H1 (cell line): ENCODE measurements at regions not wholly inside any gene's neighbourhood (a gene's known extent, or its start where the extent isn't known, plus 50 kb on each side); places are given as distances from the start of the nearest gene placed in this dataset.
"Not testable (repeated sequence)": the region's sequence is repeated elsewhere in the genome, so short reads cannot be mapped to it uniquely, and the experiment has no call there.

ENCODE experiments used
- CTCF ChIA-PET: fragments of 300-600 bp; sonication (Branson Sonifier 250); formaldehyde crosslinking; loops from one replicate; lab custom pipeline; 2021; ENCODE audit not compliant: partially characterized antibody; lab: Charles Lee
- POLR2A ChIA-PET: fragments of 300-600 bp; sonication (Branson Sonifier 250); formaldehyde crosslinking; loops from one replicate; lab custom pipeline; 2021; ENCODE audit warnings: inconsistent platforms; ENCODE audit not compliant: partially characterized antibody; lab: Charles Lee
- DNase-seq, 2 experiments: peaks; one replicate each; pipeline versions ENCODE4 v3.0.0 to v3.0.0-alpha.2; 2010 to 2022; ENCODE audit warnings: low spot score in 2 of 2, low read depth in 1 of 2, mixed read lengths in 1 of 2
- FAIRE-seq: peaks from 2 replicates; lab custom pipeline; 2011; peaks lifted over from hg19 to GRCh38; lab: Jason Lieb, UNC
- H2AFZ ChIP-seq: 2 replicates; pipeline ENCODE4 v1.8.1; 2012; ENCODE audit warnings: low read length, inconsistent platforms
- H2AK5ac ChIP-seq: 2 replicates; pipeline ENCODE4 v1.6.1; 2013; ENCODE audit warnings: low read depth, low read length
- H2BK120ac ChIP-seq: replicated peaks from 2 replicates; pipeline ENCODE3; 2013; ENCODE audit warnings: low read depth, low read length, inconsistent platforms
- H2BK12ac ChIP-seq: 2 replicates; pipeline ENCODE4 v1.6.1; 2013; ENCODE audit warnings: low read depth, low read length
- H2BK15ac ChIP-seq: 2 replicates; pipeline ENCODE4 v1.6.1; 2013; ENCODE audit warnings: low read length
- H2BK20ac ChIP-seq: 2 replicates; pipeline ENCODE4 v1.6.1; 2013; ENCODE audit warnings: low read length
- H2BK5ac ChIP-seq: 2 replicates; pipeline ENCODE4 v1.6.1; 2013; ENCODE audit warnings: low read depth, low read length
- H3K14ac ChIP-seq: 2 replicates; pipeline ENCODE4 v1.6.1; 2013; ENCODE audit warnings: inconsistent platforms; ENCODE audit not compliant: insufficient read length
- H3K18ac ChIP-seq: 2 replicates; pipeline ENCODE4 v1.6.1; 2013; ENCODE audit warnings: low read length; ENCODE audit errors: extremely low read depth
- H3K23ac ChIP-seq: 2 replicates; pipeline ENCODE4 v1.6.1; 2013; ENCODE audit warnings: inconsistent platforms; ENCODE audit not compliant: insufficient read length
- H3K23me2 ChIP-seq: 2 replicates; pipeline ENCODE4 v1.6.1; 2013; ENCODE audit warnings: low read depth, low read length
- H3K27ac ChIP-seq: 2 replicates; pipeline ENCODE4 v1.6.1; 2011; ENCODE audit warnings: low read depth, low read length, inconsistent platforms
- H3K27me3 ChIP-seq, 4 experiments: replicated peaks in 1 of 4; 1 replicate in 1 of 4; 2 replicates in 3 of 4; pipeline versions ENCODE4 v1.6.1 to v1.8.1; 2011 to 2013; ENCODE audit warnings: low read length in 3 of 4, mild to moderate bottlenecking in 3 of 4, inconsistent platforms in 2 of 4, mixed read lengths in 2 of 4, moderate library complexity in 1 of 4; ENCODE audit not compliant: control insufficient read depth in 3 of 4, insufficient read depth in 3 of 4; ENCODE audit errors: extremely low read depth in 1 of 4
- H3K36me3 ChIP-seq, 4 experiments: 2 replicates each; pipeline versions ENCODE4 v1.6.1 to v1.8.1; 2011 to 2013; ENCODE audit warnings: mild to moderate bottlenecking in 4 of 4, low read length in 3 of 4, moderate library complexity in 2 of 4, control low read depth in 1 of 4, inconsistent platforms in 1 of 4; ENCODE audit not compliant: insufficient read depth in 4 of 4, control insufficient read depth in 2 of 4
- H3K4ac ChIP-seq: replicated peaks from 2 replicates; pipeline ENCODE3; 2013; ENCODE audit warnings: low read length, low read depth, mixed read lengths, inconsistent platforms; ENCODE audit not compliant: insufficient read length
- H3K4me1 ChIP-seq, 4 experiments: replicated peaks in 1 of 4; 1 replicate in 1 of 4; 2 replicates in 3 of 4; pipeline versions ENCODE4 v1.6.1 to v1.8.1; 2011 to 2013; ENCODE audit warnings: low read length in 3 of 4, inconsistent platforms in 2 of 4, mixed read lengths in 1 of 4; ENCODE audit not compliant: insufficient read depth in 4 of 4, control insufficient read depth in 3 of 4
- H3K4me2 ChIP-seq, 2 experiments: 2 replicates each; pipeline versions ENCODE4 v1.6.1 to v1.8.1; 2011 to 2013; ENCODE audit warnings: low read depth in 2 of 2, low read length in 2 of 2, control low read depth in 1 of 2, inconsistent platforms in 1 of 2, mild to moderate bottlenecking in 1 of 2; ENCODE audit not compliant: insufficient read depth in 1 of 2
- H3K4me3 ChIP-seq, 4 experiments: fragments of 200-600, 300-600 bp in 1 of 4; sonication (generic), shearing (Covaris generic), sonication (Bioruptor Twin) in 1 of 4; 2 replicates each; pipeline versions ENCODE4 v1.5.1 to v1.8.1; 2011 to 2016; ENCODE audit warnings: low read length in 4 of 4, low read depth in 3 of 4, control low read depth in 2 of 4, inconsistent platforms in 2 of 4, mild to moderate bottlenecking in 2 of 4, mixed read lengths in 1 of 4, moderate library complexity in 1 of 4; ENCODE audit not compliant: insufficient read depth in 2 of 4; ENCODE audit errors: extremely low read depth in 1 of 4
- H3K56ac ChIP-seq: replicated peaks from 2 replicates; pipeline ENCODE3; 2013; ENCODE audit warnings: low read depth, mild to moderate bottlenecking, mixed read lengths, low read length, inconsistent platforms; ENCODE audit not compliant: insufficient read length
- H3K79me1 ChIP-seq: 2 replicates; pipeline ENCODE4 v1.6.1; 2013; ENCODE audit warnings: low read depth, low read length, control low read depth
- H3K79me2 ChIP-seq, 2 experiments: 2 replicates each; pipeline versions ENCODE4 v1.6.1 to v1.8.1; 2012 to 2013; ENCODE audit warnings: low read length in 2 of 2, mild to moderate bottlenecking in 2 of 2, inconsistent platforms in 1 of 2; ENCODE audit not compliant: insufficient read depth in 2 of 2, control insufficient read depth in 1 of 2
- H3K9ac ChIP-seq, 4 experiments: replicated peaks in 1 of 4; 1 replicate in 1 of 4; 2 replicates in 3 of 4; pipeline versions ENCODE4 v1.6.1 to v1.8.1; 2011 to 2013; ENCODE audit warnings: low read depth in 3 of 4, low read length in 3 of 4, control low read depth in 2 of 4, mild to moderate bottlenecking in 2 of 4, moderate library complexity in 2 of 4, inconsistent platforms in 1 of 4; ENCODE audit errors: extremely low read depth in 1 of 4
- H3K9me3 ChIP-seq, 2 experiments: 2 replicates each; pipeline versions ENCODE4 v1.6.1 to v1.8.1; 2012 to 2013; ENCODE audit warnings: mild to moderate bottlenecking in 2 of 2, moderate library complexity in 2 of 2, control low read depth in 1 of 2, inconsistent platforms in 1 of 2, low read depth in 1 of 2, low read length in 1 of 2, mixed read lengths in 1 of 2; ENCODE audit not compliant: insufficient read depth in 2 of 2
- H4K20me1 ChIP-seq, 2 experiments: replicated peaks in 1 of 2; 2 replicates each; pipeline versions ENCODE3 to v1.8.1; 2011 to 2013; ENCODE audit warnings: inconsistent platforms in 2 of 2, low read length in 2 of 2, mild to moderate bottlenecking in 1 of 2; ENCODE audit not compliant: insufficient read depth in 2 of 2, control insufficient read depth in 1 of 2
- H4K5ac ChIP-seq: 2 replicates; pipeline ENCODE4 v1.6.1; 2013; ENCODE audit warnings: low read length, low read depth, mixed read lengths, inconsistent platforms; ENCODE audit not compliant: insufficient read length
- H4K8ac ChIP-seq: 2 replicates; pipeline ENCODE4 v1.8.0; 2013; ENCODE audit warnings: mild to moderate bottlenecking, moderate library complexity, low read length, inconsistent platforms; ENCODE audit not compliant: insufficient read depth; ENCODE audit errors: extremely low read depth
- H4K91ac ChIP-seq: replicated peaks from 2 replicates; pipeline ENCODE3; 2013; ENCODE audit warnings: low read length, mixed read lengths, inconsistent platforms; ENCODE audit not compliant: insufficient read length
- WGBS, 2 experiments: shearing (Covaris generic) in 1 of 2; methylation state at CpG; one replicate each; pipeline versions ENCODE4 v1.1.6 to v1.1.7; 2013 to 2015; ENCODE audit warnings: low lambda C conversion rate in 2 of 2, mixed read lengths in 2 of 2, inconsistent platforms in 1 of 2, low coverage in 1 of 2, missing lambda C conversion rate in 1 of 2; ENCODE audit not compliant: insufficient replicate concordance in 2 of 2, insufficient coverage in 1 of 2, insufficient read length in 1 of 2; ENCODE audit errors: extremely low coverage in 1 of 2, missing lambda C conversion rate in 1 of 2; 5-methylcytosine and 5-hydroxymethylcytosine counted together

GRCh38 chr4:49214453-49215081 lies 228.5 kb downstream of the CWH43 start:
- H2BK12ac ChIP-seq, CTCF ChIA-PET, H2AFZ ChIP-seq, H3K27me3 ChIP-seq, H3K4ac ChIP-seq, H3K27ac ChIP-seq, H4K20me1 ChIP-seq, H2BK120ac ChIP-seq, H4K5ac ChIP-seq, H3K79me2 ChIP-seq, H3K23ac ChIP-seq, DNase-seq, H4K91ac ChIP-seq, H3K4me2 ChIP-seq, H3K56ac ChIP-seq, H4K8ac ChIP-seq, H3K36me3 ChIP-seq, POLR2A ChIA-PET, H3K4me1 ChIP-seq, H3K79me1 ChIP-seq, H3K14ac ChIP-seq, H3K9ac ChIP-seq, FAIRE-seq, H2BK20ac ChIP-seq, H3K4me3 ChIP-seq, H2BK5ac ChIP-seq, H3K18ac ChIP-seq, H3K23me2 ChIP-seq, H2AK5ac ChIP-seq, H2BK15ac ChIP-seq: not testable (repeated sequence)
- 84% methylated on average over 5 of the region's 5 CpGs; no CpG with 5 or more reads in 1 of the 2 experiments for WGBS, 2 experiments
- H3K9me3 ChIP-seq = peaks cover 64 to 90% of the 10 kb centered on the region in 2 experiments

- peaks cover 63 to 90% of the 10 kb centered on the region in 2 experiments for H3K9me3 ChIP-seq
- H3K27ac ChIP-seq, H3K23ac ChIP-seq, H2BK5ac ChIP-seq, FAIRE-seq, CTCF ChIA-PET, H2AFZ ChIP-seq, H2BK20ac ChIP-seq, H2BK120ac ChIP-seq, H2AK5ac ChIP-seq, H2BK15ac ChIP-seq, H3K56ac ChIP-seq, H3K4me3 ChIP-seq, H3K9ac ChIP-seq, H3K27me3 ChIP-seq, H4K91ac ChIP-seq, H3K79me1 ChIP-seq, H4K8ac ChIP-seq, H3K4me1 ChIP-seq, POLR2A ChIA-PET, H3K18ac ChIP-seq, H3K36me3 ChIP-seq, H3K23me2 ChIP-seq, H3K79me2 ChIP-seq, H3K4me2 ChIP-seq, H2BK12ac ChIP-seq, H3K4ac ChIP-seq, H4K20me1 ChIP-seq, H3K14ac ChIP-seq, DNase-seq, H4K5ac ChIP-seq: not testable (repeated sequence)
- 60% methylated on average over 2 of the region's 2 CpGs; no CpG with 5 or more reads in 1 of the 2 experiments for WGBS, 2 experiments
Observed at GRCh38 chr4:49215082-49215479, 229.0 kb downstream of the CWH43 start.
